GM21576 (cell line): ENCODE measurements at regions not wholly inside any gene's neighbourhood (a gene's known extent, or its start where the extent isn't known, plus 50 kb on each side); places are given as distances from the start of the nearest gene placed in this dataset.
"Not testable (repeated sequence)": the region's sequence is repeated elsewhere in the genome, so short reads cannot be mapped to it uniquely, and the experiment has no call there.

Experiments used
- ATAC-seq: cut with Tn5 transposase; IDR thresholded peaks from one replicate; pipeline ENCODE4 v1.9.1; 2021; ENCODE audit warnings: mild to moderate bottlenecking, moderate library complexity; ENCODE audit not compliant: unreplicated experiment

GRCh38 chr5:171706736-171707441 is 78.7 kb upstream of the SMIM23 start:
- ATAC-seq: no peak

GRCh38 chr5:171707442-171707792 is 78.2 kb upstream of the SMIM23 start:
- ATAC-seq: no peak

DNA sequence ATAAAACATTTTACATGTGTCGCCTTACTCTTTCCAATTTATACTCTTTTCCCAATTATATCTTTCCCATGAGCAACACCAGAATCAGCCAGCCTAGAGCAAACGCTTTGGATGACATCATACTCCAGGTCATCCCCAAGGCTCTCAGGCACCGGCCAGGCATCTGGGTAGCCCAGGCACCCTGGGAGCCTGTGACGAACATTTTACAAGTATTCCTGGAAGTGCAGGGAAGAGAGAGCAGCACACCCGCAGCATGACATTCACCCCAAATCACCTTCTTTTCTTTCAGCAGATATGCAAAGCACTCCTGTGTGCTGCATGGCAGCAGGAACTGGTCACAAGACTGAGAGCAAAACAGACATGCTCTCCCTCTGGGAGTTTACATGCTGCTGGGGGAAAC is 75.7 kb upstream of the SMIM23 start:
- no peak for ATAC-seq

- no peak for ATAC-seq
Observed at GRCh38 chr5:171710451-171711024, 75.1 kb upstream of the SMIM23 start.

- ATAC-seq: no peak
Observed at GRCh38 chr5:171711571-171711970, 74.0 kb upstream of the SMIM23 start.

DNA sequence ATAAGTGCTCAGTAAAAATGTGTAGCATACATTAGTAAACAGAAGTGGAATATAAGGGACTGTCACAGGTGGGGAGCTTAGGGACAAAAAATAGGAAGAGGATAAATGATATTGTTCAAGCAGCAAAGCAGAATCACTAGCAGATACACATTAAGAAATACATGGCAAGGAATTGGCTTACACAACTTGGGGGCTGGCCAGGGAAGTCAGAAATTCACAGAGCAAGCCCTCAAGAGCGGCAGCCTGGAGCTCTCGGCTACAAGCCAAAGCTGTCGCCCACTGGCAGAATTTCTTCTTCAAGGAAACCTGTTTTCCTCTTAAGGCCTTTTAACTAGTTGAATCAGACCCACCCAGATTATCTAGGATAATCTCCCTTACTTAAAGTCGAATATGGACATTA is 73.0 kb upstream of the SMIM23 start:
- no peak for ATAC-seq

DNA sequence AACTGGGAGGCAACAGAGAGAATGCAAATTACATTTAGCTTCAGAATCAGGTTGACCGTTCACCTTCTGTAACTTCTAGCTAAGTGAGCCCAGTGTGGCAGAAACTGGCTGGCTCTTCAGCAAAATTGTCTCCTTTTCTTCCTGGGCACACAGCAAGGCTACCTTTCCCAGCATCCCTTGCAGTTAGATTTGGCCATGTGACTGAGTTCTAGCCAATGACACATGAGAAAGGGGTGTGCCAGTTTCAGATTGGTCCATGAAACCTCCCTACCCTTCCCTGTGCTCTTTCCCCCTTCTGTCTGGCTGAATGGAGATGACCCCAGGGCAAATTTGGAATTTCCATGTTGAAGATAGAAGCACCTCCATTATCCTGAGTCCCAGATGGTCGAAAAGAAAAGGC is 72.5 kb upstream of the SMIM23 start:
- ATAC-seq: no peak

GRCh38 chr5:171714261-171714660 is 71.4 kb upstream of the SMIM23 start:
- ATAC-seq: no peak

DNA sequence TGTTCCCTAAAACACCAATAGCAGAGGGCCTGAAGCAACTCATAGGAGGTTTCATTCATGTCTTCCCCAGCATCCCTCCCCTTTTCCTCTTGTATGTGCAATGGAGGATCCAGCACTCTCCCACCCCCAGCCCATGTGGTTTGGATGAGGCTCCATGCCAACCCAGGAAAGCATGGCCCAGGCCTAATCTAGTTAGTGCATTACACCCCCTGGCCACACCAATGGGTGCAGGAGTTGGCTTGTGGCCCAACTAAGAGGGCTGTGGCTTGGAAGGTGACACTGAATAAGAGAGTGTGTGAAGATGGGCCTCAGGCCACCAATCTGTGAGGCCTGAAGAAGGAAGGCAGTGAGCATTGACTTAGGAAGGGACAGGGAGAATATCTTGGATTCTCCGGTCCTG is 70.8 kb upstream of the SMIM23 start:
- no peak for ATAC-seq

DNA sequence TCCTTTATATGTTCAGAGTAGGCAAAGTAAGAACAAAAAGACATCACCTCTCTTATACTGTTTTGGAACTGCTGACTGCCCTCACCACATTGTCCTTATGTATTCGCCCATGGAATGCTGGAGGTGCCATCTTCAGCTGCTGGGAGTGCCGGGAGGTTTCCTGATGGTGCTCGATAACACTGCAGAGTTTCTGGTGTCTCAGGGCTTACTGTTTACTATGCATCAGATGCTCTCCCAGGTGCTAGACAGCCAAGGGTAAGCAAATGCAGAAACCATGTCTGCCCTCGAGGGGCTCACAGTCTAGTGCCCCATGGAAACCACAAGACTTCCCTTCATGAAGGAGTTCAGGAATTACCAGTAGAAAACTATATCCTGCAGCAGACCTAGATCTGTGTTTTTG is 70.1 kb upstream of the SMIM23 start:
- no peak for ATAC-seq

DNA sequence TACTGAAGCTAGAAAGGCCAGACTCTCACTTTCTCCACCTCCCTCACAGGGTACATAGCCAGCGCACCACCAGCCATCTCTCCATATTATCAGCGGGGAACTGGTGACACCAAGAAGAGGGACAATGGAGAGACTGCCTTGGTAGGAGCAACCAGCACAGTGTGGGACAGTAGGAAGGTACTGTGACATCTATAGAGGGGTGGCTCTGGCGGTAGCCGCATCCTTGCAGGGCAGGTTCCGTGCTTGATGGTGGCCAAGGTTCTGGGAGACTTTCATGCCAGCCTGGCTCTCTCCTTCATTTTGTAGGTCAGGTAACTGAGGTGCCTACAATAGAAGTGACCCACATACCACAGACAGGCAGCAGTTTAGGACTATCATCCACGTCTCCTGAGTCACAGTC is 65.5 kb upstream of the SMIM23 start:
- ATAC-seq: no peak

DNA sequence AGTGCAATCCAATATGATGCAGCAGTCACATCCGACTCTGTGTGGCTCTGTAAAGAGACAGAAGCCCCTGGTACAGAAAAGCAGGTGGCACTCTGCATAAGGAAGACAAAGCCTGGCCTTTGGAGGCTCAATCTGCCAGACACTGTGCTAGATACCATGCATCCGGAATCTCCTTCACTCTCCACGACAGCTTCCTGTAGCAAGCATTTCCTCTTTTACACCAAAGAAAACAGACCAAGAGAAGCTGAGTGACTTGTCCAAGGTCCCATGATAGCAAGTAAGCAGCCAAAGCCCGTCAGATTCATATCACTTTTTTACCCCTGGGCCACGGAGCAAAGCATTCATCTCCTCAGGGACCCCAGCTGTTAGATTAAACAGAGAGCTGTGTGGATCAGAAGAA is 64.2 kb upstream of the SMIM23 start:
- no peak for ATAC-seq

- ATAC-seq: no peak
Observed at GRCh38 chr5:171724468-171725204, 61.0 kb upstream of the SMIM23 start.

- ATAC-seq: no peak
Observed at GRCh38 chr5:171725205-171725601, 60.4 kb upstream of the SMIM23 start.

DNA sequence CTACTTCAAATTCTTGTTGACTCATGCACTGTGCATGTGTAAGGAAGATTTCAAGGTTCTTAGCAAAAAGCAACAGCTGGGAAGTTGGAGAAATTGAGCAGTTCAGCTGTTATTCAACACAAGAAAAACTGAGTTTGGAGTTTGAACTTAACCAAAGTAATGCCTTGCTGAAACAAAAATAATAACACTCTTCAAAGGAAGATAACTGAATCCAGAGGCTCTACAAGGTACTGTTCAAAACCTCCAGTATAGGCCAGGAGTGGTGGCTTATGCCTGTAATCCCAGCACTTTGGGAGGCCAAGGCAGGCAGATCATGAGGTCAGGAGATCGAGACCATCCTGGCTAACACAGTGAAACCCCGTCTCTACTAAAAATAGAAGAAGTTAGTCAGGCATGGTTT is 58.8 kb upstream of the SMIM23 start:
- ATAC-seq: not testable (repeated sequence)

GRCh38 chr5:171728686-171729085 is 56.9 kb upstream of the SMIM23 start:
- ATAC-seq: no peak
